ENCODE measurements at regions not wholly inside any gene's neighbourhood (a gene's known extent, or its start where the extent isn't known, plus 50 kb on each side); places are given as distances from the start of the nearest gene placed in this dataset.

GRCh38 chr9:73243078-73243477 is 91.4 kb downstream of the ANXA1 start:
- TF ChIP-seq CTCF (IDR thresholded peaks at IDR 0.05 in 4 of 5, conservative IDR thresholded peaks at IDR 0.05 in 1 of 5), result no peak
- TF ChIP-seq POLR2A (IDR thresholded peaks at IDR 0.05), result no peak

Data from gastrocnemius medialis (tissue), 4 donors.